IMR-90 (cell line): ENCODE measurements at regions not wholly inside any gene's neighbourhood (a gene's known extent, or its start where the extent isn't known, plus 50 kb on each side); places are given as distances from the start of the nearest gene placed in this dataset.

ENCODE experiments used
- ATAC-seq: fragments of 200-7000 bp; cut with Tn5 transposase; 2 replicates; pipeline ENCODE4 v1.9.1; 2020; ENCODE audit warnings: low read depth, mild to moderate bottlenecking, moderate library complexity
- BruUV-seq: library from RNA; stranded (reverse); fragments of 400-500 nt; replicated peaks from 2 replicates; lab custom pipeline; 2021; lab: Mats Ljungman, UMichigan
- CTCF ChIA-PET: fragments of 300-600 bp; formaldehyde crosslinking; extraction: SDS; loops from one replicate; lab custom pipeline; 2021; ENCODE audit warnings: antibody characterized with exemption; lab: Yijun Ruan, JAX
- POLR2A ChIA-PET: fragments of 300-600 bp; sonication (Branson Sonifier 250); formaldehyde crosslinking; loops from one replicate; lab custom pipeline; 2022; ENCODE audit warnings: antibody characterized with exemption; ENCODE audit not compliant: unreplicated experiment; lab: Charles Lee
- DNase-seq: peaks from one replicate; pipeline ENCODE4 v3.0.0; 2013
- H2AFZ ChIP-seq: replicated peaks from 2 replicates; pipeline ENCODE3; 2013; ENCODE audit warnings: low read length, mild to moderate bottlenecking; ENCODE audit not compliant: poor library complexity
- H2AK5ac ChIP-seq: 2 replicates; pipeline ENCODE4 v1.6.1; 2013; ENCODE audit warnings: low read depth, low read length, inconsistent platforms
- H2AK9ac ChIP-seq: replicated peaks from 2 replicates; pipeline ENCODE3; 2013; ENCODE audit warnings: mild to moderate bottlenecking, low read depth, low read length, moderate library complexity; ENCODE audit not compliant: poor library complexity
- H2BK120ac ChIP-seq: 2 replicates; pipeline ENCODE4 v1.6.1; 2013; ENCODE audit warnings: low read depth, low read length, inconsistent platforms
- H2BK15ac ChIP-seq: 3 replicates; pipeline ENCODE4 v1.6.1; 2013; ENCODE audit warnings: low read depth, low read length, inconsistent platforms
- H2BK20ac ChIP-seq: 2 replicates; pipeline ENCODE4 v1.6.1; 2013; ENCODE audit warnings: low read depth, mild to moderate bottlenecking, inconsistent platforms, low read length, moderate library complexity
- H2BK5ac ChIP-seq: 2 replicates; pipeline ENCODE4 v1.6.1; 2013; ENCODE audit warnings: mild to moderate bottlenecking, low read depth, low read length, inconsistent platforms; ENCODE audit not compliant: poor library complexity, severe bottlenecking
- H3K14ac ChIP-seq: replicated peaks from 2 replicates; pipeline ENCODE4 v1.6.1; 2013; ENCODE audit warnings: low read depth, low read length, inconsistent platforms
- H3K18ac ChIP-seq: 2 replicates; pipeline ENCODE4 v1.6.1; 2013; ENCODE audit warnings: low read depth, low read length, control low read depth
- H3K23ac ChIP-seq: 2 replicates; pipeline ENCODE4 v1.6.1; 2013; ENCODE audit warnings: low read depth, low read length, inconsistent platforms
- H3K27ac ChIP-seq: 2 replicates; pipeline ENCODE4 v1.5.1; 2013; ENCODE audit warnings: mild to moderate bottlenecking, control low read depth, low read length; ENCODE audit not compliant: insufficient read depth
- H3K27me3 ChIP-seq: 2 replicates; pipeline ENCODE4 v1.6.1; 2013; ENCODE audit warnings: low read length; ENCODE audit not compliant: control insufficient read depth, insufficient read depth
- H3K36me3 ChIP-seq: 2 replicates; pipeline ENCODE4 v1.6.1; 2013; ENCODE audit warnings: low read length, mixed read lengths; ENCODE audit not compliant: control insufficient read depth, insufficient read depth
- H3K4ac ChIP-seq: 2 replicates; pipeline ENCODE4 v1.6.1; 2013; ENCODE audit warnings: low read depth, low read length, inconsistent platforms
- H3K4me1 ChIP-seq: 2 replicates; pipeline ENCODE4 v1.6.1; 2013; ENCODE audit warnings: low read length, mixed read lengths; ENCODE audit not compliant: control insufficient read depth, insufficient read depth
- H3K4me2 ChIP-seq: 2 replicates; pipeline ENCODE4 v1.6.1; 2013; ENCODE audit warnings: low read depth, mild to moderate bottlenecking, control low read depth, low read length, moderate library complexity
- H3K4me3 ChIP-seq: 2 replicates; pipeline ENCODE4 v1.5.1; 2013; ENCODE audit warnings: low read depth, mild to moderate bottlenecking, control low read depth, low read length, moderate library complexity; ENCODE audit not compliant: insufficient read depth
- H3K56ac ChIP-seq: 2 replicates; pipeline ENCODE4 v1.6.1; 2013; ENCODE audit warnings: low read length, inconsistent platforms; ENCODE audit not compliant: insufficient read depth; ENCODE audit errors: extremely low read depth
- H3K79me1 ChIP-seq, 2 experiments: 2 replicates each; pipeline ENCODE4 v1.6.1; 2013; ENCODE audit warnings: low read length in 2 of 2, inconsistent platforms in 1 of 2, low read depth in 1 of 2
- H3K9ac ChIP-seq: 2 replicates; pipeline ENCODE4 v1.6.1; 2013; ENCODE audit warnings: low read depth, low read length, control low read depth
- H3K9me1 ChIP-seq: 2 replicates; pipeline ENCODE4 v1.6.1; 2013; ENCODE audit warnings: low read length, inconsistent platforms; ENCODE audit not compliant: insufficient read depth
- H3K9me3 ChIP-seq: 2 replicates; pipeline ENCODE4 v1.6.1; 2013; ENCODE audit warnings: low read length; ENCODE audit not compliant: control insufficient read depth, insufficient read depth
- H4K20me1 ChIP-seq: 2 replicates; pipeline ENCODE4 v1.6.1; 2013; ENCODE audit warnings: low read length, inconsistent platforms; ENCODE audit not compliant: insufficient read depth
- H4K5ac ChIP-seq: 2 replicates; pipeline ENCODE4 v1.6.1; 2013; ENCODE audit warnings: mild to moderate bottlenecking, low read depth, low read length, control low read depth
- H4K8ac ChIP-seq, 2 experiments: 2 replicates each; pipeline ENCODE4 v1.6.1; 2013; ENCODE audit warnings: low read depth in 2 of 2, low read length in 2 of 2, control low read depth in 1 of 2, inconsistent platforms in 1 of 2
- H4K91ac ChIP-seq: 2 replicates; pipeline ENCODE4 v1.6.1; 2013; ENCODE audit warnings: low read depth, low read length, inconsistent platforms; ENCODE audit not compliant: insufficient read depth
- BHLHE40 ChIP-seq: fragments of 150-350 bp; IDR thresholded peaks from 2 replicates; pipeline ENCODE4 v1.6.1; 2016; ENCODE audit warnings: mild to moderate bottlenecking, low read depth, low read length
- CEBPB ChIP-seq: IDR thresholded peaks from 2 replicates; pipeline ENCODE4 v1.6.1; 2012; ENCODE audit warnings: low read depth, low read length, improper control_type of control experiment
- CHD1 ChIP-seq: IDR thresholded peaks from 2 replicates; pipeline ENCODE4 v1.6.1; 2012; ENCODE audit warnings: low read depth, low read length, improper control_type of control experiment
- FOS ChIP-seq: fragments of 150-350 bp; IDR thresholded peaks from 2 replicates; pipeline ENCODE4 v1.6.1; 2016; ENCODE audit warnings: low read depth, low read length
- MAFK ChIP-seq: IDR thresholded peaks from 2 replicates; pipeline ENCODE4 v1.6.1; 2012; ENCODE audit warnings: low read depth, low read length, improper control_type of control experiment
- MXI1 ChIP-seq: IDR thresholded peaks from 2 replicates; pipeline ENCODE4 v1.6.1; 2012; ENCODE audit warnings: low read depth, mild to moderate bottlenecking, low read length, moderate library complexity, borderline replicate concordance
- RCOR1 ChIP-seq: IDR thresholded peaks from 2 replicates; pipeline ENCODE4 v1.6.1; 2012; ENCODE audit warnings: mild to moderate bottlenecking, low read length, improper control_type of control experiment; ENCODE audit not compliant: insufficient replicate concordance
- RFX5 ChIP-seq: IDR thresholded peaks from 2 replicates; pipeline ENCODE4 v1.8.0; 2012; ENCODE audit warnings: low read depth, mild to moderate bottlenecking, low read length, moderate library complexity
- SMC3 ChIP-seq: fragments of 150-350 bp; IDR thresholded peaks from 2 replicates; pipeline ENCODE4 v1.6.1; 2016; ENCODE audit warnings: low read depth, mild to moderate bottlenecking, antibody characterized with exemption, low read length, moderate library complexity
- whole genome bisulfite sequencing, 2 experiments: methylation state at CpG; one replicate each; pipeline versions ENCODE4 v1.1.5 to v1.1.7; 2013; ENCODE audit warnings: missing lambda C conversion rate in 2 of 2; ENCODE audit not compliant: insufficient read length in 1 of 2; ENCODE audit errors: extremely low coverage in 2 of 2; 5-methylcytosine and 5-hydroxymethylcytosine counted together
- dilution Hi-C: fragments of 300-500 bp; cut with HindIII; formaldehyde crosslinking; loops from one replicate; pipeline ENCODE4 v1.14.3; 2018; ENCODE audit warnings: low sequenced_read_pairs; ENCODE audit not compliant: unreplicated experiment
- in situ Hi-C: fragments of 300-500 bp; cut with MboI; formaldehyde crosslinking; loops from 3 replicates; pipeline ENCODE4 v1.14.3; 2019; ENCODE audit warnings: low sequenced_read_pairs, inconsistent platforms, mixed read lengths
- intact Hi-C: fragments of 100-400 bp; cut with micrococcal nuclease; formaldehyde crosslinking; loops from 2 replicates; pipeline ENCODE4 v1.10.0; 2022

DNA sequence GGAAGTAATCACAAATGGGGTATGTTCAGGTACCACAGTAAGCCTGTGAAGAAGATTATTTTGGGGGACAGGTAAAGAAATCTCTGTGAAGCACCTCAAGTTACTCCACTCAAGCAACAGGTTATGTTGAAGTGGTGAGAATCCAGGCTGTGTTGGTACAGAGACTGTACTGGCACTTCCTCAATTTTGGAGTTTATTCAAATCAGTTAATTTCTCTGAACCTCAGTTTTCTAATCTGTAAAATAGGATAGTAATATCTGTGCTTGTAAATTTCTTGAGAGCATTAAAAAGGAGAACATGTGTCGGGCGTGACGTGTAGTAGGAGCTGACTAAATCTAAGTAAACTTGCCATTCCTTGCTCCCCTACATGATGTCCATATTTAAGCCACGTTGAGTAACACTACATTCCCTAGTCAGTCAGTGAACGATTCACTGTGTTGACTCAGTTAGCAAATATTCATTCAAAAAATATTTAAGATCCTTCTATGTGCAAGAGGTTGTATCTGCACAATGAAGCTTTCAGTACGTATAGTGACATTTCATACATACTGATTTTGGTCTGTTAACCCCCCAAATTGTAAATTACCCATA lies 504.2 kb downstream of the ZEB2 start:
- intact Hi-C loops (loop anchor here (5.0 kb wide), 1 partner anchor 502 kb away; no protein-coding TSS in a partner anchor), dilution Hi-C loops (no loop called here), in situ Hi-C loops (no loop called here)
- Histone ChIP-seq H3K27ac (no peak overlapping the region), H2BK120ac (peak overlapping the region; percentile 77), H4K20me1 (no peaks in the 10 kb centered on the region), H3K18ac (peak overlapping the region; percentile 77; the same call in 1 of the 2 replicates), H3K27me3 (no peaks in the 10 kb centered on the region), H2BK5ac (peak overlapping the region; percentile 89), H2BK20ac (peak overlapping the region; percentile 70; the same call in 1 of the 2 replicates), H2AK5ac (no peak overlapping the region), H2BK15ac (peak overlapping the region; percentile 35; the same call in 2 of the 3 replicates), H3K4me3 (no peak overlapping the region), H3K36me3 (no peaks in the 10 kb centered on the region), H3K14ac (peak overlapping the region; percentile 35; the same call in 1 of the 2 replicates), H2AK9ac (no peak overlapping the region), H4K5ac (no peak overlapping the region), H3K4me1 (peaks cover 2% of the 10 kb centered on the region; the same call in 1 of the 2 replicates), H3K56ac (no peak overlapping the region), H3K79me1 (no peaks in the 10 kb centered on the region), H4K91ac (peak overlapping the region; percentile 28; the same call in 1 of the 2 replicates), H2AFZ (no peak overlapping the region), H3K9ac (no peak overlapping the region), H4K8ac (peak overlapping the region in 1 of 2 experiments; percentile 72; a peak in 2 of 4 replicates), H3K9me1 (peaks cover 4% of the 10 kb centered on the region; the same call in 1 of the 2 replicates), H3K9me3 (no peaks in the 10 kb centered on the region), H3K4ac (peak overlapping the region; percentile 46), H3K23ac (no peak overlapping the region), H3K4me2 (no peak overlapping the region)
- POLR2A ChIA-PET = no interaction called here
- CTCF ChIA-PET = interaction anchor here (1.4 kb wide), 1 partner anchor 18 kb away, joined by 3 read pairs; no protein-coding TSS in a partner anchor
- WGBS, 2 experiments = no CpG with 5 or more reads among the region's 6 CpGs
- DNase-seq (peak; percentile 98), ATAC-seq (peak; percentile 94)
- TF ChIP-seq CEBPB (peak; percentile 93), MXI1 (no peak), CHD1 (no peak), FOS (peak; percentile 67), MAFK (no peak), BHLHE40 (peak; percentile 42), RFX5 (no peak), SMC3 (no peak), RCOR1 (peak; percentile 98)
- no TSS peak for BruUV-seq
